TTC549 (cell line): ENCODE measurements at regions not wholly inside any gene's neighbourhood (a gene's known extent, or its start where the extent isn't known, plus 50 kb on each side); places are given as distances from the start of the nearest gene placed in this dataset.

Experiments
- FAIRE-seq: peaks from 2 replicates; lab custom pipeline; 2012; peaks lifted over from hg19 to GRCh38; lab: Jason Lieb, UNC

- FAIRE-seq = no peak
Measured at GRCh38 chr3:22491344-22491743, 711.8 kb upstream of the UBE2E2 start.

DNA sequence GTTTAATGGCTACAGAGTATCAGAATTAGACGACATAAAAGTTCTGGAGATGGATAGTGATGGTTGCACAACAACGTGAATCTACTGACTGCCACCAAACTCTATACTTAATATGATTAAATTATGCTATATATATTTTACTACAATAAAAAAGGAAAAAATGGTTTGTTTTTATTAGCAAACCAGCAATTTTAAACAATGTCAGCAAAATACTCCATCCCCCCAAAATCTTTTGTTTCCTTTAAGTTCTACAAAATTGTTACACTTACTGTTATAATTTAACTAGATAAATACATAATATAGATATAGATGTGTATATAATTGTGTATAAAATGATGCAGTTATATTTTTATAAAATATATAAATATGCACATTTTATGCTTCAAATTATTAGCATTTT is 710.8 kb upstream of the UBE2E2 start:
- no peak for FAIRE-seq

- no peak for FAIRE-seq
Measured at GRCh38 chr3:22495241-22495640, 707.9 kb upstream of the UBE2E2 start.

GRCh38 chr3:22495791-22496190 is 707.3 kb upstream of the UBE2E2 start:
- no peak for FAIRE-seq

- FAIRE-seq = no peak
Measured at GRCh38 chr3:22496641-22497040, 706.5 kb upstream of the UBE2E2 start.

DNA sequence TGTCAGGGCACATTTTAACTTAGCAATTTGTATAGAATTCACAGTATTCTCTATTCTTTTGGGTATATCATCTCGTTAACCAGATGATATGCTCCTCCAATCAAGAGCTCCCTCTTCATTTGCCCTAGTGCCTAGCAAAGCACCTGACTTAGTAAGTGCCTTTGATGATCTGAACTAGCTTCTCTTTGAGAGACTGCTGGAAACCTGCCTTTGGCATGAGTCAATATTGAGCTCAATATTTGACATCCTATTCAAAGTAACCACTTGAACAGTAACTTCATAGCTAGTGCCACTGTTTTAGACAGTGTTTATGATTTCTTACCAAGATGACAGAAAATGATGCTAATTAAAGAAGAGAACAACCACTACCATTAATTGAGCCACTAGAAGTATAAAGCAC is 696.3 kb upstream of the UBE2E2 start:
- no peak for FAIRE-seq

GRCh38 chr3:22507709-22508108 is 695.4 kb upstream of the UBE2E2 start:
- no peak for FAIRE-seq

GRCh38 chr3:22523925-22524324 is 679.2 kb upstream of the UBE2E2 start:
- no peak for FAIRE-seq

DNA sequence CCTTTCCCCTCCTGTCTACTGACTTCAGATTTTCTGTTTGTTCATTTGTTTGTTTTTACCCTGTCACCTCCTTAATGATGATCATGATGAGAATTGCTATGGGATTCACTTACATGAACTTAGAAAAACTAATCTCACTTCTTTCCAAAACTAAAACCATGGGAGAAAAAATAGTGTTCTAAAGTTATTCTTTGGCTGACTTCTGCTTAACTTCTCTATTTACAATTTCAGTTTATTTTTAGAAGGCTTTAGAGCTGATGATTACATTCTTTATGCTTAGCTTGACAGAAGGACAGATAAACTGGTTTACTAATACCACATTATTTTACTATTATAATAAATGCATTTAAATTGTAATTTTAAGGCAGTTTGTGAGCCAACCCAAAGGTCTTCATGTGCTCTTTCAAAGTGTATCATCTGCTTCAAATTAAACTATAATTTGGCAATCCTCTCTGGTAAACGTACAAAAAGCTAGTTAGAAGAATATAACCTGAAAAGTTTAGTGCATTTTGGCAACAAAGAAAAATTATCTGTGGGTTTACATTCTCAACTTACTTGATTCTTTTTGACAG is 676.8 kb upstream of the UBE2E2 start:
- FAIRE-seq = no peak

GRCh38 chr3:22536541-22536940 is 666.6 kb upstream of the UBE2E2 start:
- no peak for FAIRE-seq

DNA sequence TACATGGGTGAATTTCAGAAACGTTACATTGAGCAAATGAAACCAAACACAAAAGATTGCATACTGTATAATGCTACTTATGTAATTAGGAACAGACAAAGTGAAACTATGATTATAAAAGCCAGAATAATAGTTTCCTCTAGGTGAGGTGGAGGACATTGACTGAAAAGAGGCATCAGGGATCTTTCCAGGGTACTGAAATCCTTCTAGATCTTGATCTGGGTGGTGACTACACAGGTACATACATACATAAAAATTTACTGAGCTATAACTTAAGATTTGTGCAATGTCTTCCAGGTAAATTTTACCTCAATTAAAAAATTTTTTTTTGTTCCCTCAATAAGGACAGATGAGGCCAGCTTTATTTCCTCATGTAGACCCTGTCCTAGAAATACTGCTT is 665.6 kb upstream of the UBE2E2 start:
- FAIRE-seq = no peak

GRCh38 chr3:22542311-22542710 is 660.8 kb upstream of the UBE2E2 start:
- FAIRE-seq = no peak

DNA sequence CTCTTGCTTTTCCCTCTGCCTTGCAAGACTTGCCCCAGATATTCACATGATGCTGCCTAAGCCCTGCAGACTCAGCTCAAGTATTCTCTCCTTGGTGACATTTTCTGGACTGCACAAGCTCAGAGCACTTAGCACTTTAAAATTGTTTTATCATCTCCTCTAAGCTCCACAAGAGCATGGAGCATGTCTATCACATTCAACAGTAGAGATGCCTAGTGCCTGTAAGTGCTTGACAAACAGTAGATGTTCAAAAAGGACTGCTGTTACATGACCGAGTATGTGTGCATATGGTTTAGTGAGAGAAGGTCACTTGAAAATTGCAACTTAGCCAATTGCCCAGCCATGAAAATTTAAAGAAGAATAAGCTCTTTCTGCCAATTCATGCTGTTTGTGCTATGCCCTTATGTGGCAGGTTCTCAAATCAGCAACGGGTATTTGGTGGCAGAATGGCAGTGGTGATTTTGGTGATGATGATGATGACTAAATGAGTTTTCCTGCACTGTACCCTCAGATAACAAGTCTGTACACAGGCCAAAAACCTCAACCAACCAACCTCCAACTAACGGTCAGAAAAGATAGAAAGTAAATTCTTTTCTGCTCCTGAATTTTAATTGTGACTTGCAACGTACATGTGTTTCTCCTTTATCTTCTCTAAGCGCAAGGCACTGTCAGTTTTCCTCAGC is 647.2 kb upstream of the UBE2E2 start:
- FAIRE-seq = no peak

DNA sequence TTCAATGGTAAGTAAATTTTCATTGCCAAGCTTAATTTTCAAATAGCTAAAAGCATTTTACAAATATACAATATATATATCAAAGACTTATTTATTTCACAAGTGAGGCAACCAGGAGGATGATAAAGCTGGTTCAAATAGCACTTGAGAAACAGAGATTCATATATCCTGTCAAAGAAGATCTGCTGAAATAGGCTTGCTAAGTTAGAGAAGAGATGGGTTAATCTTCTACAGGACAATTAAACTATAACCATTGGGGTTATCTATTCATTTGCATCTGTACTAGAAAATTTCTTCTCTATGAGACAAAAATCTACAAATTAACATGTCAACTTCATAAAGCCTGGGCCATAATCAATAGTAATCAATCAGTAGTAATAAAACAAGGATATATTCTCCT is 637.7 kb upstream of the UBE2E2 start:
- FAIRE-seq = no peak

- FAIRE-seq = no peak
Measured at GRCh38 chr3:22568285-22568684, 634.8 kb upstream of the UBE2E2 start.

GRCh38 chr3:22569570-22569969 is 633.6 kb upstream of the UBE2E2 start:
- no peak for FAIRE-seq

- no peak for FAIRE-seq
Measured at GRCh38 chr3:22581007-22581406, 622.1 kb upstream of the UBE2E2 start.

GRCh38 chr3:22582266-22582665 is 620.9 kb upstream of the UBE2E2 start:
- FAIRE-seq = no peak

- no peak for FAIRE-seq
Measured at GRCh38 chr3:22585504-22585903, 617.6 kb upstream of the UBE2E2 start.

GRCh38 chr3:22585911-22586310 is 617.2 kb upstream of the UBE2E2 start:
- no peak for FAIRE-seq

DNA sequence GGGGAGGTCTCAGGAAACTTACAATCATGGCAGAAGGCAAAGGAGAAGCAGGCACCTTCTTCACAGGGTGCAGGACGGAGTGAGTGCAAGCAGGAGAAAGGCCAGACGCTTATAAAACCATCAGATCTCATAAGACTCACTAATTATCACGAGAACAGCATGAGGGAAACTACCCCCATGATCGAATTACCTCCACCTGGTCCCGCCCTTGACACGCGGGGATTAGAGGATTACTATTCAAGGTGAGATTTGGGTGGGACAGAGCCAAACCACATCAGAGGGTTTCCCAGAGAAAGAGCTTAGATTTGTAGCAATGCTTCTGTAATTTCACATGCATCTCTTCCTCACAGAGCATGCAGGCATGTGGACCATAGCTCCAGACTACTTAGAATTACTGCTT is 615.7 kb upstream of the UBE2E2 start:
- no peak for FAIRE-seq

- no peak for FAIRE-seq
Measured at GRCh38 chr3:22593638-22594037, 609.5 kb upstream of the UBE2E2 start.

DNA sequence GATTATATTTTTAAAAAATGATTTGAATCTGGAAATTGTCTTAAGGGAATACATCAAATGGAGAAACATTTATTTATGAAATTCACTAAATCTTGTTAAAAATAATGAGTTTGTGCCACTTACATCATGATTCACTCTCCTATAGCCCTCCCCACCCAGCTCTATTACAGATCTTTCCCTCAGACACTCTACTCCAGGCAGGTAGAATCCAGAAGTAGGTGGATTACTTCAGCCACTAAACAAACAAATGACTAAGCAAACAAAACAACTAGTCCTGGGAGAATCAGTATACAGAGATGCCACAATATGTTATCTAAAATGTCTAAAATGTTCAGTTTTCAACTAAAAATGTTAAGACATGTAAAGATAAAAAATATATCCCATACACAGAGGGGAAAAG is 608.1 kb upstream of the UBE2E2 start:
- no peak for FAIRE-seq

DNA sequence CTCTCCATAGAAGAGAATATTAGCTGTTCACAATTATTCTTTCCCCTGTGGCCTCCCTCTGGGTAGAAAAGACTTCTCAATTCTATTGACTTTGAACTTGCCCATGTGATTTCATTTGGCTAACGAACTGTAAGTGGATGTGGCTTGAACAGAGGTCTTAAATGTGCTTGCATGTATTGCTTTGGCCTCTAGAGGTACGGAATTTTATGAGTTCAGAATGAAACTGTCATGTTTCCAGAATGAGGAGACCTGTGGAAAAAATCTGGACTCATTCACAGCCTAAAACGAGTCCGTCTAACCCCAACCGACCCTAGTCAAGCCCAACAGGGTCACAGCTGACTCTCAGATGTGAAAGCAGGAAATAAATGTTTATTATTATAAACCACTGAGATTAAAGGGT is 596.7 kb upstream of the UBE2E2 start:
- no peak for FAIRE-seq

DNA sequence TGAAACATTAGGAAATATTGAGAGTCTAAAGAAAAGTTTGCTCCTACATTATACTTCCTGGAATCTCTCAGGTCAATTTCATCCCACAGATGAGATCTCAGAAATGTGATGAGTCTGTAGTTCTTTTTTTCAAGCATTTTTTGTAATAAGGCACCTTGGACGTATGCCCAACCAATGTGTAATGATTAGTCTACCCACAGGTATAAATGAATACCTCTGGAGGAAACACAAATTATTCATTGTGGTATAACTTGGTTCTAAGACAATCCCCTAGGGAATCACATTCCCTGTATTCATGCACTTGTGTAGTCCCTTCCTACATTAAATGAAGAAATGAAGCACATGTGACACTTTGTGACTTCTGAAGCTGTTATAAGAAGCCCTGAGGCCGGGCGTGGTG is 596.2 kb upstream of the UBE2E2 start:
- FAIRE-seq = no peak
